ENCODE measurements at regions not wholly inside any gene's neighbourhood (a gene's known extent, or its start where the extent isn't known, plus 50 kb on each side); places are given as distances from the start of the nearest gene placed in this dataset.

GRCh38 chr15:59873644-59874272 lies 130.4 kb upstream of the FOXB1 start:
- Histone ChIP-seq H3K27me3 (ENCODE audit: low read length) (no peaks in the 10 kb centered on the region), H3F3A (ENCODE audit: insufficient read depth) (no peaks in the 10 kb centered on the region), H4K20me1 (ENCODE audit: low read depth, low read length) (no peaks in the 10 kb centered on the region), H3K9me2 (replicated peaks; ENCODE audit: insufficient read depth, low read length) (no peaks in the 10 kb centered on the region), H3K9ac (ENCODE audit: low read length) (no peak overlapping the region), H3K4me2 (ENCODE audit: low read depth, low read length, poor library complexity, severe bottlenecking) (no peak overlapping the region), H2AFZ (ENCODE audit: low read depth, low read length, severe bottlenecking) (no peak overlapping the region), H3K4me3 (ENCODE audit: insufficient read depth, low read length, poor library complexity, severe bottlenecking) (no peak overlapping the region), H3K9me3 (ENCODE audit: insufficient read depth, low read length) (no peaks in the 10 kb centered on the region), H3K27ac (ENCODE audit: low read depth, low read length) (no peak overlapping the region), H3K36me3 (ENCODE audit: low read length) (no peaks in the 10 kb centered on the region), H3K79me2 (ENCODE audit: insufficient read depth, low read length) (no peaks in the 10 kb centered on the region)
- TF ChIP-seq EZH2phosphoT487 (conservative IDR thresholded peaks at IDR 0.05; ENCODE audit: low read length): no peak
- TF ChIP-seq CTCF (IDR thresholded peaks at IDR 0.05; ENCODE audit: insufficient read depth, low read length, poor library complexity, severe bottlenecking): no peak

- no peaks in the 10 kb centered on the region for H3K36me3 ChIP-seq (ENCODE audit: low read length)
- no peak overlapping the region for H3K4me2 ChIP-seq (ENCODE audit: low read depth, low read length, poor library complexity, severe bottlenecking)
- no peaks in the 10 kb centered on the region for H3K79me2 ChIP-seq (ENCODE audit: insufficient read depth, low read length)
- no peak for TF ChIP-seq EZH2phosphoT487 (conservative IDR thresholded peaks at IDR 0.05; ENCODE audit: low read length)
- no peaks in the 10 kb centered on the region for H3F3A ChIP-seq (ENCODE audit: insufficient read depth)
- H4K20me1 ChIP-seq (ENCODE audit: low read depth, low read length): no peaks in the 10 kb centered on the region
- no peaks in the 10 kb centered on the region for H3K9me3 ChIP-seq (ENCODE audit: insufficient read depth, low read length)
- H3K9ac ChIP-seq (ENCODE audit: low read length): no peak overlapping the region
- no peak overlapping the region for H2AFZ ChIP-seq (ENCODE audit: low read depth, low read length, severe bottlenecking)
- no peak overlapping the region for H3K27ac ChIP-seq (ENCODE audit: low read depth, low read length)
- H3K4me3 ChIP-seq (ENCODE audit: insufficient read depth, low read length, poor library complexity, severe bottlenecking): no peak overlapping the region
- no peaks in the 10 kb centered on the region for H3K9me2 ChIP-seq (replicated peaks; ENCODE audit: insufficient read depth, low read length)
- no peaks in the 10 kb centered on the region for H3K27me3 ChIP-seq (ENCODE audit: low read length)
These were observed 136.8 kb upstream of the FOXB1 start for GRCh38 chr15:59867086-59867855.

- Histone ChIP-seq H2AFZ (ENCODE audit: low read depth, low read length, severe bottlenecking) (no peak overlapping the region), H3K4me2 (ENCODE audit: low read depth, low read length, poor library complexity, severe bottlenecking) (no peak overlapping the region), H4K20me1 (ENCODE audit: low read depth, low read length) (no peaks in the 10 kb centered on the region), H3K9ac (ENCODE audit: low read length) (no peak overlapping the region), H3K9me2 (replicated peaks; ENCODE audit: insufficient read depth, low read length) (no peaks in the 10 kb centered on the region), H3K36me3 (ENCODE audit: low read length) (no peaks in the 10 kb centered on the region), H3K79me2 (ENCODE audit: insufficient read depth, low read length) (no peaks in the 10 kb centered on the region), H3K4me3 (ENCODE audit: insufficient read depth, low read length, poor library complexity, severe bottlenecking) (no peak overlapping the region), H3F3A (ENCODE audit: insufficient read depth) (no peaks in the 10 kb centered on the region), H3K27ac (ENCODE audit: low read depth, low read length) (no peak overlapping the region), H3K9me3 (ENCODE audit: insufficient read depth, low read length) (no peaks in the 10 kb centered on the region), H3K27me3 (ENCODE audit: low read length) (no peaks in the 10 kb centered on the region)
- TF ChIP-seq EZH2phosphoT487 (conservative IDR thresholded peaks at IDR 0.05; ENCODE audit: low read length) (no peak), CTCF (IDR thresholded peaks at IDR 0.05; ENCODE audit: insufficient read depth, low read length, poor library complexity, severe bottlenecking) (no peak)
These were observed 137.5 kb upstream of the FOXB1 start for GRCh38 chr15:59866642-59867041.
